ENCODE measurements at regions not wholly inside any gene's neighbourhood (a gene's known extent, or its start where the extent isn't known, plus 50 kb on each side); places are given as distances from the start of the nearest gene placed in this dataset.

DNA sequence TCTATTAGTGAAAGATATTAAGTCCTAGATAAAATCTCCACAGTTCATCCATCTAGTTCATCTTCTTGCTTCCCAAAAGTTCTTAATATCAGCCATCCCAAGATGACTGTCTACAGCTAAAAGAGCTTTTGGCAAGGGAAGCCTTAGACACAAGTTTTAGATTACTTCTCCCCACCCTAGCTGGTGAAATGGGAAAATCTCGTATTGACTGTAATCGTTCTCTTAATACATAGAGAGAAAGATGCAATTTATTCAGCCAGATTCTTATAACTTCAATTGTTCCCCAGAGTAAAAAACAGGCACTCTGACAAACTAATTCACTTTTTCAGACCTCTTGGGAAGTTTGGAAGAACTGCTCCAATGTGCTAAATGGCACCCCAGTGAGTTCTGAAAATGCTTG lies 1439.6 kb upstream of the C9orf72 start:
- Histone ChIP-seq H3K4me1 (ENCODE audit: insufficient read depth, low read length) (no peaks in the 10 kb centered on the region), H3K79me2 (ENCODE audit: insufficient read depth, low read length) (no peaks in the 10 kb centered on the region), H3K36me3 (replicated peaks in 1 of 2; ENCODE audit: control insufficient read depth in 1 of 2, insufficient read depth in 2 of 2, low read length in 2 of 2) (no peaks in the 10 kb centered on the region), H3K27ac (ENCODE audit: extremely low read length, insufficient read depth, low read length) (no peak overlapping the region), H3K4me2 (ENCODE audit: low read depth, low read length) (no peak overlapping the region), H2AFZ (ENCODE audit: low read length) (no peak overlapping the region), H3K27me3 (ENCODE audit: control insufficient read depth in 1 of 2, insufficient read depth in 2 of 2, low read length in 2 of 2) (no peaks in the 10 kb centered on the region), H4K20me1 (ENCODE audit: insufficient read depth, low read length) (no peaks in the 10 kb centered on the region), H3K9ac (ENCODE audit: insufficient read depth, low read depth, low read length) (no peak overlapping the region), H3K4me3 (replicated peaks in 1 of 3; ENCODE audit: insufficient read depth in 1 of 3, low read depth in 2 of 3, low read length in 3 of 3) (no peak overlapping the region), H3K9me3 (ENCODE audit: low read length) (no peaks in the 10 kb centered on the region)
- FAIRE-seq (no peak), DNase-seq (ENCODE audit: low spot score) (no peak), ATAC-seq (no peak)
- in situ Hi-C loops (cut with HindIII; ENCODE audit: extremely low pct_ligation_motif_present, low pct_unique_long_range_greater_than_20kb), result no loop called here
- BruUV-seq (replicated peaks), result no TSS peak
- intact Hi-C loops (cut with micrococcal nuclease; ENCODE audit: unreplicated experiment), result no loop called here
- ChIA-PET POLR2A (no interaction called here), CTCF (ENCODE audit: low intra/inter-chr PET ratio, low total read pairs) (no interaction called here)
- WGBS (ENCODE audit: low lambda C conversion rate), result 7% methylated on average over 2 of the region's 2 CpGs
- no peak for TF ChIP-seq RFXAP (CRISPR knock-in tag; IDR thresholded peaks at IDR 0.05; ENCODE audit: borderline replicate concordance)
- TF ChIP-seq, protein P1, sequence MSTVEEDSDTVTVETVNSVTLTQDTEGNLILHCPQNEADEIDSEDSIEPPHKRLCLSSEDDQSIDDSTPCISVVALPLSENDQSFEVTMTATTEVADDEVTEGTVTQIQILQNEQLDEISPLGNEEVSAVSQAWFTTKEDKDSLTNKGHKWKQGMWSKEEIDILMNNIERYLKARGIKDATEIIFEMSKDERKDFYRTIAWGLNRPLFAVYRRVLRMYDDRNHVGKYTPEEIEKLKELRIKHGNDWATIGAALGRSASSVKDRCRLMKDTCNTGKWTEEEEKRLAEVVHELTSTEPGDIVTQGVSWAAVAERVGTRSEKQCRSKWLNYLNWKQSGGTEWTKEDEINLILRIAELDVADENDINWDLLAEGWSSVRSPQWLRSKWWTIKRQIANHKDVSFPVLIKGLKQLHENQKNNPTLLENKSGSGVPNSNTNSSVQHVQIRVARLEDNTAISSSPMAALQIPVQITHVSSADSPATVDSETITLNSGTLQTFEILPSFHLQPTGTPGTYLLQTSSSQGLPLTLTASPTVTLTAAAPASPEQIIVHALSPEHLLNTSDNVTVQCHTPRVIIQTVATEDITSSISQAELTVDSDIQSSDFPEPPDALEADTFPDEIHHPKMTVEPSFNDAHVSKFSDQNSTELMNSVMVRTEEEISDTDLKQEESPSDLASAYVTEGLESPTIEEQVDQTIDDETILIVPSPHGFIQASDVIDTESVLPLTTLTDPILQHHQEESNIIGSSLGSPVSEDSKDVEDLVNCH (CRISPR knock-in tag; IDR thresholded peaks at IDR 0.05), result no peak
- TF ChIP-seq ZNF781 (CRISPR knock-in tag; IDR thresholded peaks at IDR 0.05; ENCODE audit: borderline replicate concordance, not compliant biosample characterization), result no peak
- TF ChIP-seq NCOA5 (CRISPR knock-in tag; IDR thresholded peaks at IDR 0.05), result no peak
- TF ChIP-seq MTA3 (CRISPR knock-in tag; IDR thresholded peaks at IDR 0.05), result no peak
- TF ChIP-seq ZNF414 (CRISPR knock-in tag; IDR thresholded peaks at IDR 0.05), result no peak
- no peak for TF ChIP-seq ZNF124 (CRISPR knock-in tag; IDR thresholded peaks at IDR 0.05)
- TF ChIP-seq ZNF703 (CRISPR knock-in tag; IDR thresholded peaks at IDR 0.05; ENCODE audit: borderline replicate concordance), result no peak
- TF ChIP-seq ZNF800 (CRISPR knock-in tag; IDR thresholded peaks at IDR 0.05), result no peak
- TF ChIP-seq KLF6 (CRISPR knock-in tag; IDR thresholded peaks at IDR 0.05), result no peak
- no peak for TF ChIP-seq NR2C2 (CRISPR knock-in tag; IDR thresholded peaks at IDR 0.05; ENCODE audit: borderline replicate concordance)
- no peak for TF ChIP-seq ZNF562 (CRISPR knock-in tag; IDR thresholded peaks at IDR 0.05; ENCODE audit: borderline replicate concordance)
- TF ChIP-seq, protein P2, sequence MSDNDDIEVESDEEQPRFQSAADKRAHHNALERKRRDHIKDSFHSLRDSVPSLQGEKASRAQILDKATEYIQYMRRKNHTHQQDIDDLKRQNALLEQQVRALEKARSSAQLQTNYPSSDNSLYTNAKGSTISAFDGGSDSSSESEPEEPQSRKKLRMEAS (IDR thresholded peaks at IDR 0.05), result no peak
- TF ChIP-seq ATF3 (CRISPR knock-in tag; IDR thresholded peaks at IDR 0.05), result no peak
- no peak for TF ChIP-seq ZNF788 (CRISPR knock-in tag; IDR thresholded peaks at IDR 0.05; ENCODE audit: borderline replicate concordance)
- no peak for TF ChIP-seq TOPORS (CRISPR knock-in tag; IDR thresholded peaks at IDR 0.05)
